H1 (cell line): ENCODE measurements at regions not wholly inside any gene's neighbourhood (a gene's known extent, or its start where the extent isn't known, plus 50 kb on each side); places are given as distances from the start of the nearest gene placed in this dataset.

Experiments used
- HDAC2 ChIP-seq, 2 experiments: fragments of 300-600 bp in 1 of 2; sonication (generic) in 1 of 2; IDR thresholded peaks; 2 replicates each; pipeline ENCODE4 v1.6.1; 2011 to 2012; ENCODE audit warnings: low read depth in 2 of 2, low read length in 2 of 2, mild to moderate bottlenecking in 2 of 2, moderate library complexity in 2 of 2, borderline replicate concordance in 1 of 2, inconsistent platforms in 1 of 2
- JUND ChIP-seq: IDR thresholded peaks from 2 replicates; pipeline ENCODE4 v1.6.1; 2011; ENCODE audit warnings: mild to moderate bottlenecking, improper control_type of control experiment, low read length
- USF2 ChIP-seq: IDR thresholded peaks from 2 replicates; pipeline ENCODE4 v1.6.1; 2011; ENCODE audit warnings: low read length, improper control_type of control experiment

GRCh38 chr4:106463622-106464021, 95.0 kb upstream of the GIMD1 start (continued):
- no peak for TF ChIP-seq USF2
- TF ChIP-seq JUND, result no peak
- TF ChIP-seq HDAC2 (IDR thresholded peaks at IDR 0.05; ENCODE audit: borderline replicate concordance in 1 of 2, low read depth in 2 of 2, low read length in 2 of 2), result no peak
- TF ChIP-seq, all 59 proteins: peak for 0
